ENCODE measurements at regions not wholly inside any gene's neighbourhood (a gene's known extent, or its start where the extent isn't known, plus 50 kb on each side); places are given as distances from the start of the nearest gene placed in this dataset.

- no peak overlapping the region for H3K4me3 ChIP-seq (ENCODE audit: low read depth, low read length)
- in situ Hi-C loops (cut with HindIII; ENCODE audit: low sequenced_read_pairs): no loop called here
- no peak for DNase-seq (ENCODE audit: low read depth, low spot score)
- no peak for TF ChIP-seq CTCF (IDR thresholded peaks at IDR 0.05; ENCODE audit: low read depth, low read length)
Measured at GRCh38 chr1:143643148-143643885, 328.5 kb downstream of the FAM72C start.

- no peak for TF ChIP-seq CTCF (IDR thresholded peaks at IDR 0.05; ENCODE audit: low read depth, low read length)
- H3K4me3 ChIP-seq (ENCODE audit: low read depth, low read length): no peak overlapping the region
- no peak for DNase-seq (ENCODE audit: low read depth, low spot score)
- in situ Hi-C loops (cut with HindIII; ENCODE audit: low sequenced_read_pairs): no loop called here
Measured at GRCh38 chr1:143625886-143626285, 345.9 kb downstream of the FAM72C start.

DNA sequence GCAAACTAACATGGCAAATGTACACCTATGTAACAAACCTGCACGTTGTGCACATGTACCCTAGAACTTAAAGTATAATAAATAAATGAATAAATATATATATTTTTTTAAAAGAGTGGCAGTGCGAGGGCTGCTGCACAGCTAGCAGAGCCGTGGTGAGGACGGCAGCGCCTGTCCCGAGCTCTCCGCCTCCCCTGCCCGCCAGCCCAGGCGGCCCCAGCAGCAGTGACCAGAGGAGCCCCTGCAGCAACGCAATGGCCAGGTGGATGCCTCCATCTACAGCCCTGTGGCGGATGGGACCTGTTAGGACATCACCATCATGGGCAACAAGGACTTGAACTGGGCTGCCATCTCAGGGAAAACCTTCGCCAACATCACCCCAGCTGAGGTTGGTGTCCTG is 351.9 kb downstream of the FAM72C start:
- in situ Hi-C loops (cut with HindIII; ENCODE audit: low sequenced_read_pairs): no loop called here
- no peak for TF ChIP-seq CTCF (IDR thresholded peaks at IDR 0.05; ENCODE audit: low read depth, low read length)
- no peak for DNase-seq (ENCODE audit: low read depth, low spot score)
- H3K4me3 ChIP-seq (ENCODE audit: low read depth, low read length): no peak overlapping the region

DNA sequence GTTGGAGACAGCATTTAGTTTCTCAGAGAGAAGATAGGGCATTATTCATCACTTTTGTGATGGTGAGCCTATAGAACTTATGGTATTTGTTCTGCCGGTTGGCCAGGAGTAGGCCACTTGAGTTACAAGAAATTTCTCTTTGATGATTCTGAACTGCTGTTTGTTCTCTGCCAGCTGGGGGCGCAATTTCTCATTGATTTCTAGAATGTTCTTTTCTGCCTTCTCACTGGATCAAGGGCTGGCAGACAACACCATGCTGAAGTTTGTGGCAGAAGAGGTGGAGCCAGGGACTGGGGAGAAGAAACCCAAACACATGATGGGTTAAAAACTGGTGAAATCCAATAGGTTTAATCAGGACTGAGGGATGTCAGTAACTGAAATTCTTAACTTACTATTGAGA is 360.6 kb downstream of the FAM72C start:
- in situ Hi-C loops (cut with HindIII; ENCODE audit: low sequenced_read_pairs): no loop called here
- no peak for DNase-seq (ENCODE audit: low read depth, low spot score)
- no peak for TF ChIP-seq CTCF (IDR thresholded peaks at IDR 0.05; ENCODE audit: low read depth, low read length)

DNA sequence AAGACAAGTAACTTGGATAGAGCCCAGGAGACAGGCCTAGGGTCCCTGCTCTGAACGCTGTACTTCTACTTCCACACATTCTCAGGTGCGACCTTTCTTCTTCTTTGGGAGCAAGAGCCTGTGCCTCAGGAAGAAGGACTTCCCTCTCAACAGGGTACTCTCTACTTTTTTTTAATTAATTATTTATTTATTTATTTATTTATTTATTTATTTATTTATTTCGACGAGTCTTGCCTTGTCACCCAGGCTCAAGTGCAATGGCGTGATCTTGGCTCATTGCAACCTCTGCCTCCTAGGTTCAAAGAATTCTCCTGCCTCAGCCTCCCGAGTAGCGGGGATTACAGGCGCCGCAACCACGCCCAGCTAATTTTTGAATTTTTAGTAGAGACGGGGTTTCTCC is 361.6 kb downstream of the FAM72C start:
- in situ Hi-C loops (cut with HindIII; ENCODE audit: low sequenced_read_pairs): no loop called here
- no peak for DNase-seq (ENCODE audit: low read depth, low spot score)
- no peak overlapping the region for H3K4me3 ChIP-seq (ENCODE audit: low read depth, low read length)
- TF ChIP-seq CTCF (IDR thresholded peaks at IDR 0.05; ENCODE audit: low read depth, low read length): no peak

More for the DNA sequence above, 360.6 kb downstream of the FAM72C start:
- H3K4me3 ChIP-seq (ENCODE audit: low read depth, low read length): no peak overlapping the region

GRCh38 chr1:143604887-143605286 is 366.9 kb downstream of the FAM72C start:
- in situ Hi-C loops (cut with HindIII; ENCODE audit: low sequenced_read_pairs): no loop called here
- no peak for DNase-seq (ENCODE audit: low read depth, low spot score)
- H3K4me3 ChIP-seq (ENCODE audit: low read depth, low read length): no peak overlapping the region
- TF ChIP-seq CTCF (IDR thresholded peaks at IDR 0.05; ENCODE audit: low read depth, low read length): no peak
